GM19395 (cell line): ENCODE measurements at regions not wholly inside any gene's neighbourhood (a gene's known extent, or its start where the extent isn't known, plus 50 kb on each side); places are given as distances from the start of the nearest gene placed in this dataset.

Experiments
- ATAC-seq: cut with Tn5 transposase; IDR thresholded peaks from one replicate; pipeline ENCODE4 v1.9.1; 2021; ENCODE audit warnings: mild to moderate bottlenecking, moderate library complexity; ENCODE audit not compliant: unreplicated experiment

- ATAC-seq = no peak
These were observed 51.5 kb upstream of the ADAMTSL1 start for GRCh38 chr9:18422296-18423036.

DNA sequence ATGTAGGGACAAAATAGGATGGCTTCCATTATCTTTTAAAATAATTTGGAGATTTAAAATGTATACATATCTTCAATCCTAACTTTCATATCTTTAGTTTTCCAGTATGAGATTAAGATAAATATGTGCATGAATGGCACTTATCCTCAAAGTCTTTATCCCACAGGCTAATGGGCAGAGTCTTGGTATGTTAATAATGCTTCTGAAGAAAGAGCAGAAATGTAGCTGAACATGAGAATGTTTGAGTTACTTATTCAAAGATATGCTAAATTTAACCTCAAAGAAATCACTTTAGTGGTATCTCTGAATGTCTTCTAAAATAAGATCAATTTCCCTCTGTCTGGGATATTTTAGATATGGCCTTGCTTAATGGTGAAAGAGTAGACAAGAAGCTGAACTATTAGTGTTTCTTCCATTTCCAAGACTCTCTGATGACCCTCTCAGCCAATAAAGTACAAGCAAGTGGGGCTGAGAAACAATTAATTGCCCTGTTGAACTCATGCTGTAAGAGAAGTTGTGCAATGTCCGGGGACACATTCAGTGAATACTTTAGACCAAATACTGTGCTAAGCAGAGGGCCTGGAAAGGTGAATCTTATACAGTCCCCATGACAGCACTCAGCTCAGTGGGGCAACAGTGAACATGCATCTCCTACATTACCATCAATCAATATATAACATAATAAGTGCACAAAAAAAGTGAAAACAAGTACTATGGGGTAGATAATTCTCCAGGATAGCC lies 50.0 kb upstream of the ADAMTSL1 start:
- ATAC-seq = no peak
